ENCODE measurements at regions not wholly inside any gene's neighbourhood (a gene's known extent, or its start where the extent isn't known, plus 50 kb on each side); places are given as distances from the start of the nearest gene placed in this dataset.
"Not testable (repeated sequence)": the region's sequence is repeated elsewhere in the genome, so short reads cannot be mapped to it uniquely, and the experiment has no call there.

- no peak for DNase-seq (ENCODE audit: low read depth in 2 of 2)
Observed at GRCh38 chr18:76605341-76605929, 110.4 kb upstream of the ZNF516 start.

- no peak for DNase-seq (ENCODE audit: low read depth in 2 of 2)
Observed at GRCh38 chr18:76604935-76605240, 109.8 kb upstream of the ZNF516 start.

GRCh38 chr18:76604108-76604934, 109.3 kb upstream of the ZNF516 start:
- no peak for DNase-seq (ENCODE audit: low read depth in 2 of 2)

GRCh38 chr18:76602191-76602590, 107.1 kb upstream of the ZNF516 start:
- no peak for DNase-seq (ENCODE audit: low read depth in 2 of 2)

- DNase-seq (ENCODE audit: low read depth in 2 of 2): not testable (repeated sequence)
Observed at GRCh38 chr18:76600076-76600475, 105.0 kb upstream of the ZNF516 start.

- DNase-seq (ENCODE audit: low read depth in 2 of 2): no peak
Observed at GRCh38 chr18:76594966-76595365, 99.9 kb upstream of the ZNF516 start.

- DNase-seq (ENCODE audit: low read depth in 2 of 2): no peak
Observed at GRCh38 chr18:76593843-76594242, 98.8 kb upstream of the ZNF516 start.

GRCh38 chr18:76592981-76593381, 97.9 kb upstream of the ZNF516 start:
- DNase-seq (ENCODE audit: low read depth in 2 of 2): no peak

GRCh38 chr18:76592096-76592495, 97.1 kb upstream of the ZNF516 start:
- DNase-seq (ENCODE audit: low read depth in 2 of 2): no peak

- DNase-seq (ENCODE audit: low read depth in 2 of 2): no peak
Observed at GRCh38 chr18:76589866-76590265, 94.8 kb upstream of the ZNF516 start.

GRCh38 chr18:76589316-76589715, 94.3 kb upstream of the ZNF516 start:
- DNase-seq (ENCODE audit: low read depth in 2 of 2): no peak

GRCh38 chr18:76588601-76589226, 93.7 kb upstream of the ZNF516 start:
- no peak for DNase-seq (ENCODE audit: low read depth in 2 of 2)

- DNase-seq (ENCODE audit: low read depth in 2 of 2): no peak
Observed at GRCh38 chr18:76587879-76588271, 92.8 kb upstream of the ZNF516 start.

- DNase-seq (ENCODE audit: low read depth in 2 of 2): no peak
Observed at GRCh38 chr18:76587147-76587878, 92.3 kb upstream of the ZNF516 start.

GRCh38 chr18:76584414-76585310, 89.6 kb upstream of the ZNF516 start:
- DNase-seq (ENCODE audit: low read depth in 2 of 2): no peak

GRCh38 chr18:76581261-76581660, 86.2 kb upstream of the ZNF516 start:
- no peak for DNase-seq (ENCODE audit: low read depth in 2 of 2)

GRCh38 chr18:76580288-76580962, 85.4 kb upstream of the ZNF516 start:
- no peak for DNase-seq (ENCODE audit: low read depth in 2 of 2)

GRCh38 chr18:76579301-76579695, 84.3 kb upstream of the ZNF516 start:
- DNase-seq (ENCODE audit: low read depth in 2 of 2): no peak

- no peak for DNase-seq (ENCODE audit: low read depth in 2 of 2)
Observed at GRCh38 chr18:76578571-76579300, 83.7 kb upstream of the ZNF516 start.

GRCh38 chr18:76573325-76574025, 78.4 kb upstream of the ZNF516 start:
- DNase-seq (ENCODE audit: low read depth in 2 of 2): no peak
